HG03066 (cell line): ENCODE measurements at regions not wholly inside any gene's neighbourhood (a gene's known extent, or its start where the extent isn't known, plus 50 kb on each side); places are given as distances from the start of the nearest gene placed in this dataset.

ENCODE experiments used
- ATAC-seq: cut with Tn5 transposase; IDR thresholded peaks from one replicate; pipeline ENCODE4 v1.9.1; 2021; ENCODE audit warnings: low read depth; ENCODE audit not compliant: unreplicated experiment

GRCh38 chr21:16517383-16517782, 787.6 kb downstream of the USP25 start:
- ATAC-seq: no peak

DNA sequence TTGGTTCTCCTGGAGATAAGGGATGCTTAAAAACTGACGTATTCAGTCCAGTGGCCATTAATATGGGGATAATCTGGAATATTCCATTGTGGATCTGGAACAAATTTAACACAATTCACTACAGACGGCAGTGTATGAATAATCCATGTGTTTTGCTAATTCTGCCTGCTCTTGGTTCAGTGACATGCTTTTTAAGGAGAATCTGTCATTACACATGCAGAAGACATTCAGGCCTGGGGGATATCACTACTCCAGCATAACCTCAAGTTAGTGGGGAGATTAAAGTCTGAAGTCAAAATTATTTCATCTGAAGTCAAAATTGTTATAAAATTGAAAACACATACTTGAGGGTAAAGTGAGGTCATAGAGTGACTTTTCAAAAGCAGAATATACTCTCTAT, 789.3 kb downstream of the USP25 start:
- no peak for ATAC-seq

DNA sequence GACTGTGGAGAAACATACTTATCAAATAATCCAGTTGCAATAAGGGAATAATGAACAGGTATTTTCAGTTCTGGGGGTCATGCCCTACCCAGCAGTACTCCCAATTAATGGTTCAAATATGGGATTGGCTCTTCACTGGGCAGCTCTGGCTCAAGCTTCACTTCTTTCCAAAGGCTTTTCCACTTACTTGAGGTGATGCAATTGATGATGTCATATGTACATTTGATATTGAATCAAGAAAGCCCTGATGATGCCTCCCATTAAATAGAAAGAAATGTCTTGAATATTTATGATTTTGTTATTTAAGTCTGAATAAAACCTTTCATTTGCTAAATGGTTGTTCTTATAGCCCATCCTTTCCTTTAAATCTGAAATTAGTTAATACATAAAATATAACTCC, 789.9 kb downstream of the USP25 start:
- ATAC-seq: no peak

DNA sequence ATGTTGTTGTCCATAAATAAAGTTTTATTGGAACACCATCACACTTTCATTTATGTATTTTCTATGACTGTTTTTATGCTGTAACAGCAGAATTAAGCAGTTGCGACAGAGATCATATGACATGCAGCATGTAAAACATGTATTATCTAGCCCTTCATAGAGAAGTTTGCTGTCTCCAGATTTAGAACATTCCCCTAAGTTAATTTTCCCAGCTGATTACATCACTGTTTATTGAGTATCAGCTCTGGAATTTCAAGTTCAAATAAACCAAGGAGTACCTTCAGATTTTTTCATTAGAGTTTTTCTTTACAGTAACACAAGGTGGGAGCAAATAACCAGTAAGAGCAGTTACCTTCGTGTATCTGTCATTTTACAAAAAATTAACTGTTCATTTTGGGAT, 792.8 kb downstream of the USP25 start:
- no peak for ATAC-seq

GRCh38 chr21:16530656-16531055, 800.9 kb downstream of the USP25 start:
- ATAC-seq: no peak

DNA sequence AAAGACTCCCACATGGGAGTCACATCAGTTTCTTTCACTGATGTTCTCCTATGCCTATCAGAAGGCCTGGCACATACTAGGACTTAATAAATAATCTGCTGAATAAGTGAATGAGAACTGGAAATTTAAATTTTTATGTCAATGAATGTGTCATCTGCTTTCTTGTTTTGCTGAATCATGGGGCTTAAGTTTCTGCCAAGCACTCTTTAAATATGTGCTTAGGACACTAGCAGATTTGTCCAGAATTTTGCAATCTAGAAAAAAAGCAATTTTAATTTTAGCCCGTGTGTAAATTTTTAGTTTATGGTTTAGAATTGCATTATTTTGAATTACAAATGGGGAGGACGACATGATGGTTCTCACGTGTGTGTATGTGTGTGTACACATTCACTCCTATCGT, 803.1 kb downstream of the USP25 start:
- ATAC-seq: no peak

DNA sequence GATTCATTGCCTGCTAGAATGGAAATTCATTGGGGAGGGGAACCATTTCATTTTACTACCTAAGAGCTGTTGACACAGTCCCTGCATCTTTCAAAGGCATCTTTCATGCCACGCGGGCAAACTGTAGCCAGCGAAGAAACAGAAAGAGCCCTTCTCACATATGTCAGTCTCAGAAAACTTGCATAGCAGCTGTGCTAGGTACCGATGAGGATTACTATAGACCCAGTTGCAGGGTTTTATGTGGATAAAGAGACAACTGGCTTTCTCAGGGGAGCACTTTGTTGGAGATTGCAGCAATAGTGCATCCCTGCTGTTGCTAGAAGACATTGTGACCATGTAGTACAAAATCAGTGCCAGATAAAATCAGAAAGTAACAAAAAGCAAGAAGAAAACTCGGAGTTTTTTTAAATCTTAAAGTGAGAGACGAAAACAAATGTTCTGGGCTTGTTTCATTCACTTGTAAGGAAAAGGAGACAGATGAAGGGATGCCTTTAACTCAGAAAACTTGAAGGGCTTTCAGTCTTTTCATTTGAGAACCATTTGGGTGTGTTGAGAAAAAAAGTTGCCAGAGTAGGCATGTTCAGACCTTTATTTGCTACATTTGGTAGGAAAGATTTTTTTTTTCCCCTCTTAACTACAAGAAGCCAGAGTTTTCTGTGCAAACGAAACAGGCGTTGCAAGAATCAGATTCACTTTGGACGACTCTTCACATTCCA, 804.1 kb downstream of the USP25 start:
- ATAC-seq: no peak

DNA sequence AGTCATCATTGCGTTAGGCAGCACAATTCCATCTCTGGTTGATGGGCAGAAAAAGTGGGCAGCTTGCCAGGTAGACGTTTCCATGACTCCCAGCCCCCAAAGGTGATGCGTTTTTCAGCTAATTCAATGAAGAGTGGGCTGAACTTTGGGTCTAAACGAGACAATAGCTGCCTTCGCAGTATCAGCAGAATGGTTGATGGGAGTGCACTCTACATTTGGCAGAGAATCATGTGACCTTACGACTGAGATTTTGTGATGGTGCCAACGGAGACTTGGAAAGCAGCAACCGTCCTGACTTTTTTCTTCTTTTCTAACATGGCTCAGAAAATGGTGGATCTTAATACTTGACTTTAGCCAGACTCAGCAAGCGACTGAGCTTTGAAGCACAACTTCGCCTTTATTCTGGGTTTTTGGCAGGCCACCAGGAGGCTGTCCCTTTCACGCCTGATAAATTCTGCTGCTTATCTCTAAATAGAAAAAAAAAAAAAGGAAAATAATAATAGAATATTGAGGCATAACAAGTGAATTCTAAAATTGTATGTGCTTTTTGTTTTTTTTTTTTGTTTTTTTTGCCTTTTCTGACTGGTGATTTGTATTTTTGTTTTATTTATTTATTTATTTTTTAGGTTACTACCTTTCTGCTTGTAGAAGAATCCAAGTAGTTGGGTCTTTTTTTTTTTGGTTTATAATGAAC, 804.8 kb downstream of the USP25 start:
- ATAC-seq: no peak

DNA sequence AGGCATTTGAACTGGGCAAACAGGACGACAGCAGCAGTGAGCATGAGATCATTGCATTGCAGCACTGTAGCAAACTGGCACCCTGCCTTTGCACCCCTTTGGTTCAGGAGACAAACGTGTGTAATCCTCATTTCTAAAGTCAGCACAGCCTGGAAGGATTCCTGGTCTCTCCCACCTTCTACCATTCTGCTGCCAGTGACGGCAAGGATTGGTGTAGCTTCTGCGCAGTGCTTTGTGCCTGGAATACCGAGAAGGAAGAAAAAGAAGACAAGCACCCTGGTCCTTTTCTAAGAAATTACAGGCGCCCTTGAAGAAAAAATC, 805.3 kb downstream of the USP25 start:
- ATAC-seq: no peak

DNA sequence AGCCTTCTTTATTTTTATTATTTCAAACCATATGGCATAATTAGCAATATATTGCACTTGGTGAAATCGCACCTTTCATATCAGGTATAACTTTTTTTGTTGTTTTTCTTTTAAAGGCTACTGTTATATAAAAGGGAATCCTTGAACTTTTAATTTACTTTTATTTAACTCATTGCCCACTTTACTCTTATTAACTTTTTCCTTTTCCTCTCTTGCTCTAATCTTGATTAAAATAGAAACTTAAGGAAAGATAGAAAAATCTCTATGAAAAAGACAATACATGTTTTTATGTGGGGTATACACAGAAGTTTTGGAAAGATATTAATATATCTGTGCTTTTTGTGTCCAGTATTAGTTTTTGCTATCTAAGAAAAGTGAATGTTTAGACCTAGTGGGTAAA, 805.8 kb downstream of the USP25 start:
- ATAC-seq: no peak

GRCh38 chr21:16536140-16536539, 806.4 kb downstream of the USP25 start:
- ATAC-seq: no peak

- no peak for ATAC-seq
Observed at GRCh38 chr21:16536643-16537434, 807.1 kb downstream of the USP25 start.

- no peak for ATAC-seq
Observed at GRCh38 chr21:16537501-16537900, 807.7 kb downstream of the USP25 start.

GRCh38 chr21:16538405-16538804, 808.6 kb downstream of the USP25 start:
- ATAC-seq: no peak

DNA sequence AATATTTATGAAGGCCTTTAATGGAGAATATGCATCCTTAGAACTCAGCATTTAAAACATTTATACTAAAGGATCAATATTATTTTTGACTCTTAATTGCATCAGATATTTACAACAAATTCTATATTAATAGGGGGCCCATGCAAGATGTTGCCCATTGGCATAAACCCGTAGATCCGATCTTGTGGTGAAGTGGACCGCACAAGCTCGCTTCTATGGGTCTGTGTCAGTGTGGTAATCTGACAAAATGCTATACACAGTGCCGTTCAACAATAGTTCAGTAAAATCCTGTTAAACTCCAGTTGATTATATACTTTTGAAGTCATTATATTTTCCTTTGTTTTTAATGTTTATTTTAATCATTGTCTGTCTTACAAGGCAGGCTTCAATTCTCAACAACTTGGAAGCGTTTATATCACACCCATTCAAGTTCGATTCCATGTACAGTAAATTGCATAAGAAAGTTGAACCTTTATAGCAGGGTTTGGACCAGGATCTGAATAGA, 809.2 kb downstream of the USP25 start:
- no peak for ATAC-seq

DNA sequence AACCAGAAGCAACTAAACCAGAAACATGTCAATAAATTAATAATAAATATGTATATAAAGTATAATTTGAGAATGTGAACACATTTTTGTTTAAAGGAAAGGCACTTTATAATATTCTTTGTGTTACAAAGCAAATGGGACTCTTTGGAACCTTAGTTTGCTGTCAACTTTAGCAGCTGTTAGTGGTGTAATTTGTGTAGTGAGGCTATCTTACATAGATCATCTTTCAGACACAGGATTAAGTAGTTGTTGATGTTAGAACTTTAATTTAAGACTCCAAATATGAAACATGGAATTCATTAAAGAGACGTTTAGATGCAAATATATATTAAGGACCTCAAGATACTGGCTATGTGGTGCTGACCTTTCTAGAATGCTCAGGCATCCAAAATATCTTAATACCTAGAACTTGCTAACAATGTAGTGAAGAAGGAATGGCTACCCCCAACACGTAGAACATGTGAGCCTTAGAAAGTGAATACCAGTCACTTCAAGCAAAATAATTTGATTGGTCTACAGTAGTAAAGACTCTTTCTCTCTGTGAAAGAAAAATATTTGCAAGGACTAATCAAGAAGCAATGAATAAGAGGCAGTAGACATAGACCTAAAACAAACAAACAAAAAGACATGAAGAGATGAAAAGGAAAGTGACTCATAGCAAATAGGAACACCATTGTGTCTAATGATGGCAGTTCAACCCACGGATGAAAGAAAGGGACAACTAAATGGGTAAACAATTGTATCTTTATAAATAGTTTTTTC, 811.4 kb downstream of the USP25 start:
- ATAC-seq: no peak

DNA sequence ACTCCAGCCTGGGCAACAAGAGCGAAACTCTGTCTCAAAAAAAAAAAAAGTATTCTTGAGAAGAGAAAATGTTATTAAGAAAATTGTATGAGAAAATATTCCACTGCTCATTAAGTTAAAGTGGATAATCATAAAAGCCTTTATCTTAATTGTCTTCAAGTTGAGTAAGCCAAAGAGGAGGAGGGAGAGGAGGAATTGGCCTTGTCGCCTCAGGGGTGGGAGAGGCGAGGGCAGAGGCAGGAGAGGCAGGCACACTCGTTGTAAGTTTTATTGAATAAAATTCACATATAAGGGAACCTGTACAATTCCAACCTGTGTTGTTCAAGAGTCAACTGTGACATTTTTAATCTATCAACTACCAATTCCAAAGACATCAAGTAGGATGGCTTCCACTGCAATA, 820.3 kb downstream of the USP25 start:
- ATAC-seq: no peak

DNA sequence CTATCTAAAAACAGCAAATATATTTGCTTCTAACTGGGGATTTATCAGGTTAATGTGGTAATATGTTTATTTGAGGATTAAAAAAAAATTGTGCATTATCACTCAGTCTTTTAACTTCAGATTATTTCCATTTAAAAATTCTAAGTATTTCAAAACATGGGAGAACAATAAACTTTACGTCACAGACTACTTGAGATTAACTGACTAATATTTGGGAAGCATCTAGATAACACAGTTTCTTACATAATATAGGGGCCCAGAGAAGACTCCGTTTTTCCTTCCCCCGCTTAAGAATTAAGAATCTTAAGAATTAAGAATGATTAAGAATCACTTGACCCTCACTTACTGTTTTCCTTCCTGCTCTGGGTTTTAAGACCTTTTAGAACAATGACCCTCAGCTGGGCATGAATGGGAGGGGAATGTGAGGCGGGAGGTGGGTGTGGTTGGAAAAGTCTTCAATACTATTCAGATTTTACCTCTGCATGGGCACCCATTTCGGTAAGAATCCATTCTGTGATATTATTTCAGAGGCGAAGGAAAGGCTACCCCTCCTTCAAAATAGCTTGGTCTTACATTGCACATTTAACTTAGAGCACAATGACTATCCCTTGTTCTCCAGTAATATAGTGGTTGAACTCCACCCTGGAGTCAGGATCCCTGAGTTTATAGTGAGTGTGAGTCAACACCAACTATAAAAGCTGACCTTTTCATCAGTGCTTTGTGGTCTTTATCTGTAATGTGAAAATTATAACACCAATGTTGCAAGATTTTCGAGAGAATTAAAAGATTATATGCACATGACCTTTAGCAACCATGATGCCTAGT, 821.3 kb downstream of the USP25 start:
- ATAC-seq: no peak

- ATAC-seq: no peak
Observed at GRCh38 chr21:16552880-16553279, 823.1 kb downstream of the USP25 start.

- ATAC-seq: no peak
Observed at GRCh38 chr21:16554503-16554902, 824.7 kb downstream of the USP25 start.
